B cell (primary cell): ENCODE measurements at regions not wholly inside any gene's neighbourhood (a gene's known extent, or its start where the extent isn't known, plus 50 kb on each side); places are given as distances from the start of the nearest gene placed in this dataset.

Source experiments
- CTCF ChIP-seq: fragments of 200-600 bp; IDR thresholded peaks from one replicate; pipeline ENCODE4 v1.8.0; 2022; ENCODE audit warnings: antibody characterized with exemption, mild to moderate bottlenecking
- EZH2 ChIP-seq: IDR thresholded peaks from 2 replicates; pipeline ENCODE4 v1.6.1; 2012; ENCODE audit warnings: borderline replicate concordance, low read depth, mild to moderate bottlenecking, moderate library complexity, low read length; ENCODE audit not compliant: insufficient read depth, poor library complexity, severe bottlenecking

- TF ChIP-seq CTCF (no peak), EZH2 (no peak)
Observed at GRCh38 chr12:130086248-130086647, 76.0 kb upstream of the FZD10 start.
